Gastrocnemius medialis (tissue), 4 donors: ENCODE measurements at regions not wholly inside any gene's neighbourhood (a gene's known extent, or its start where the extent isn't known, plus 50 kb on each side); places are given as distances from the start of the nearest gene placed in this dataset.

Experiments
- CTCF ChIP-seq, 5 experiments: fragments of 450-650 bp in 3 of 5; fragments of 200-600 bp in 2 of 5; sonication (generic) in 2 of 5; IDR thresholded peaks in 4 of 5; conservative IDR thresholded peaks in 1 of 5; 1 replicate in 4 of 5; 2 replicates in 1 of 5; pipeline ENCODE4 v1.5.1; 2016 to 2019; ENCODE audit warnings: antibody characterized with exemption in 5 of 5, mild to moderate bottlenecking in 3 of 5, moderate library complexity in 3 of 5
- POLR2A ChIP-seq, 2 donors: fragments of 450-650 bp; IDR thresholded peaks; one replicate each; pipeline ENCODE4 v1.6.1; 2017; ENCODE audit warnings: antibody characterized with exemption in 2 of 2, mild to moderate bottlenecking in 2 of 2, moderate library complexity in 2 of 2

GRCh38 chrX:35499071-35499862, 298.9 kb upstream of the MAGEB16 start:
- TF ChIP-seq CTCF (IDR thresholded peaks at IDR 0.05 in 4 of 5, conservative IDR thresholded peaks at IDR 0.05 in 1 of 5) (no peak), POLR2A (IDR thresholded peaks at IDR 0.05) (no peak)
